ENCODE measurements at regions not wholly inside any gene's neighbourhood (a gene's known extent, or its start where the extent isn't known, plus 50 kb on each side); places are given as distances from the start of the nearest gene placed in this dataset.
A peak's percentile ranks its signal among the peaks of the same experiment; 100 is the strongest.

DNA sequence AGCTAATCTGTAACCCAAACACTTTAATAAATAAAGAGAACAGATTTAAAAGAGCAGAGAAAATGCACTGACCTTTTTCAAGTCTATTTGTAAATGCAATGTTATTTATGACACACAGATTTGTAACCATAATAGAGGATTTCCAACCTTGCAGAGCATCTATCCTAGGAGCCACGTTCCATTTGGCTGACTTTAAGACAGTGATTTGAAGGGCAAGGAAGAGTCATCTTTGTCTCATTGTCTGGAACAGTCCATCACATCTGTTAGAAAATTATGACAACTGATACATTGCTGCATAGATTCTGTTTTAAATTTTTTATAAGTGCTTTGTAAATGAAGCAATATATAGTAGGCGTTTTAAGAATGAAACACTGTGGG is 90.8 kb upstream of the L3MBTL4 start:
- no peaks in the 10 kb centered on the region for H3K27me3 ChIP-seq
- H3K4me1 ChIP-seq: no peaks in the 10 kb centered on the region
- H3K36me3 ChIP-seq: no peaks in the 10 kb centered on the region
- TF ChIP-seq, protein P1, sequence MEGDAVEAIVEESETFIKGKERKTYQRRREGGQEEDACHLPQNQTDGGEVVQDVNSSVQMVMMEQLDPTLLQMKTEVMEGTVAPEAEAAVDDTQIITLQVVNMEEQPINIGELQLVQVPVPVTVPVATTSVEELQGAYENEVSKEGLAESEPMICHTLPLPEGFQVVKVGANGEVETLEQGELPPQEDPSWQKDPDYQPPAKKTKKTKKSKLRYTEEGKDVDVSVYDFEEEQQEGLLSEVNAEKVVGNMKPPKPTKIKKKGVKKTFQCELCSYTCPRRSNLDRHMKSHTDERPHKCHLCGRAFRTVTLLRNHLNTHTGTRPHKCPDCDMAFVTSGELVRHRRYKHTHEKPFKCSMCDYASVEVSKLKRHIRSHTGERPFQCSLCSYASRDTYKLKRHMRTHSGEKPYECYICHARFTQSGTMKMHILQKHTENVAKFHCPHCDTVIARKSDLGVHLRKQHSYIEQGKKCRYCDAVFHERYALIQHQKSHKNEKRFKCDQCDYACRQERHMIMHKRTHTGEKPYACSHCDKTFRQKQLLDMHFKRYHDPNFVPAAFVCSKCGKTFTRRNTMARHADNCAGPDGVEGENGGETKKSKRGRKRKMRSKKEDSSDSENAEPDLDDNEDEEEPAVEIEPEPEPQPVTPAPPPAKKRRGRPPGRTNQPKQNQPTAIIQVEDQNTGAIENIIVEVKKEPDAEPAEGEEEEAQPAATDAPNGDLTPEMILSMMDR (IDR thresholded peaks at IDR 0.05): no peak
- TF ChIP-seq POLR2A (IDR thresholded peaks at IDR 0.05): no peak
- H3K27ac ChIP-seq: no peak overlapping the region
- no peak overlapping the region for H3K4me3 ChIP-seq
- H3K9me3 ChIP-seq: no peaks in the 10 kb centered on the region
- DNase-seq: no peak

DNA sequence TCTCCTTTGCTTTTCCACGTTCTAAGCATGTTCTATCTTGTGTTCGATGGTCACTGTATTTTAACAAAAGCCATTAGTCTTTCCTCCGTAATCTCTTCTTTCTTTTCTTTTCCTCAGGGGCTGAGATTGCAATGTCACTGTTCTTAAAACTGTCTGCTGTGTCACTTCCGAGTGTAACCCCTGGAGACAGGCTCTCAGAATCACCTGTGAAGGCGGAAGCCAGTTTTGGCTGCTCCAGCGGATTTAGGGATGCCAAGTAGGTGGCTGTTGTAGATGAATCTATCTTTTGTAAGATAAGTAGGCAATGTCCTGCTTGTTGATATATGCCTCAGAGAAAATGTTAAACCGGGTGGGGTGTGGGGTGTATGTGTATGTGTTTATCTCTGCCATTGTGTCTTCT is 94.7 kb upstream of the L3MBTL4 start:
- Histone ChIP-seq H3K4me3 (no peak overlapping the region), H3K36me3 (no peaks in the 10 kb centered on the region), H3K27ac (no peak overlapping the region), H3K9me3 (no peaks in the 10 kb centered on the region), H3K4me1 (no peaks in the 10 kb centered on the region), H3K27me3 (no peaks in the 10 kb centered on the region)
- DNase-seq: no peak
- TF ChIP-seq, protein P1 (IDR thresholded peaks at IDR 0.05): no peak
- TF ChIP-seq POLR2A (IDR thresholded peaks at IDR 0.05): no peak

DNA sequence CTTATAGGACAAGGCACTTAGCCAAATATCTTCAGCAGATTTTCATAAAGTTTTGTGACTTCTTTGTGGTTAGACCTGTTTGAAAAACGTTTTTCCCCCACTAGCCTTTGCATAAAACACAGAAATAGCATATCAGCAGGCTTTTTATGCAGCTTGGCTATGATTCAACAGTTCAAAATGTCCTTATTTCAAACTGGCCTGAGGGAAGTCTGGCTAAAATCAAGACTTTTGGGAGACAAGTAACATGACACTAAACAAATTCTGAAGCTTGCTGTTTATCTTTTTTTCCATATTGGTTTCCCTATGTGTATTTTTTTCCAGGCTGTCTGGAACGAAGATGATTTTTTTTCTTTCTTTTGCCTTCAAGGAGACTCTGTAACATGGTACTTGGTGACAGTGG is 95.1 kb upstream of the L3MBTL4 start:
- no peaks in the 10 kb centered on the region for H3K27me3 ChIP-seq
- H3K9me3 ChIP-seq: no peaks in the 10 kb centered on the region
- H3K36me3 ChIP-seq: no peaks in the 10 kb centered on the region
- H3K4me1 ChIP-seq: no peaks in the 10 kb centered on the region
- no peak for DNase-seq
- H3K27ac ChIP-seq: no peak overlapping the region
- H3K4me3 ChIP-seq: no peak overlapping the region
- TF ChIP-seq, protein P1 (IDR thresholded peaks at IDR 0.05): no peak
- TF ChIP-seq POLR2A (IDR thresholded peaks at IDR 0.05): no peak

DNA sequence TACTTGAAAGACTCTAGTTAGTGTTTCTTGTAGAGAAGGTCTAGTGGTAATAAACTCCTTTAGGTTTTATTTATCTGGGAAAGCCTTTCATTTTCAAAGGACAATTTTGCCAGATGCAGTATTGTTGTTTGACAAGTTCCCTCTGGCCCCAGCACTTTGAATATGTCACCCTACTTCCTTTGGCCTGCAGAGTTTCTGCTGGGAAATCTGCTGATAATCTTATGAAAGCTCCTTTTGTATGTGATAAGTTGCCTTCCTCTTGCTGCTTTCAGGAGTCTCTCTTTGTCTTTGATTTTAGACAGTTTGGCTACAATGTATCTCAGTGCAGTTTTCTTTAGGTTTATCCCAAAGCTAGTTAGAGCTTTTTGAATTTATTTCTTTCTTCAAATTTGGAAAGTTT is 106.2 kb upstream of the L3MBTL4 start:
- no peak overlapping the region for H3K4me3 ChIP-seq
- TF ChIP-seq POLR2A (IDR thresholded peaks at IDR 0.05): no peak
- no peak overlapping the region for H3K27ac ChIP-seq
- H3K36me3 ChIP-seq: no peaks in the 10 kb centered on the region
- no peaks in the 10 kb centered on the region for H3K4me1 ChIP-seq
- no peaks in the 10 kb centered on the region for H3K9me3 ChIP-seq
- no peaks in the 10 kb centered on the region for H3K27me3 ChIP-seq
- DNase-seq: no peak

DNA sequence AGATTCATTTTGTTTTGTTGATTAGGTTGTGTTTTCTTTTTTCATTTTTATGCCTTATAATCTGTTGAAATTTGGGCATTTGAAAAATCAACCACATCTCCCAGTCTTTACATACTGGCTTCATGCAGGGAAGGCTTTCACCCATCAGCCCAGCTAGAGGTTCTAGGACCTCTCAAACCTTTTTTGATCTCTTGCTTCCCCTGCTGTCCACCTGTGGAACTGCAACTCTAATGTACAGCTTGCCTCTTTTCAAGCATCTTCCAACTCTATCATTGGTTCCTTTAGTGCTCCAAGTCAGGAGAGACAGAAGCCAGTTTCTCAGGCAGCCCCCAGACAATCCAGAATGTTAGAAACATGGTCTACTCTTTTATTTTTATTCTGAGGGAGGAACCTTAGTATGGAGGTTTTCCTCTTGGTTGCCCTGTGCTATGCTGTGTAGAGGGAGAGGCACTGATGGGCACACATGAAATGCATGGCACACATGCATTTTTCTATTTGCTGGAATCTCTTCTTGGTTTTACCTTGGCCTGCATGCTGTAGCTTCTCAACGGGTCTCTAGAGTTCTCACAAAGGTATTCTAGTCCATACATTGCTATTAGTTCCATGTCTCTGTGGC is 107.2 kb upstream of the L3MBTL4 start:
- Histone ChIP-seq H3K36me3 (no peaks in the 10 kb centered on the region), H3K4me1 (no peaks in the 10 kb centered on the region), H3K27ac (no peak overlapping the region), H3K9me3 (no peaks in the 10 kb centered on the region), H3K4me3 (no peak overlapping the region), H3K27me3 (no peaks in the 10 kb centered on the region)
- DNase-seq: peak in 1 of 3 donors; percentile 68
- TF ChIP-seq, protein P1 (IDR thresholded peaks at IDR 0.05): peak in 4 of 6 experiments; percentile 36 to 87 (median 78)
- no peak for TF ChIP-seq POLR2A (IDR thresholded peaks at IDR 0.05)

DNA sequence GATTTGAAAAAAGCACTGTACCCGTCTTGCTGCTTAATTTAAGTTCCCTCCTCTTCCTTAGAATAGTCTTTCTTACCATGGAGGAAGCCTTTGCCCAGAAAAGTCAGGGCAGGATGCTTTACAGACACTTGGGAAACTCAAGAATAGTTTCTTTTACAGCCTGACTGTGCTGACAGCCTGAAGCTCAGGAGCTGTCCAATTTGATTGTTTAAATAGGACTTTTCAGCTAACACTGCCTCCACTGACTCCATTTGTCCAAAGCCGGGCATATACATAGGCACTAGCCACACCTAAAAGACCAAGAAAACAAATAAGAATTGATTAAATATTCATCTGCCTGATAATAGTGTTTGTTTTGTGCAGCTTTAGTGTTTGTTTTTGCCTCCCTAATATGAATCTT is 110.9 kb upstream of the L3MBTL4 start:
- TF ChIP-seq, protein P1 (IDR thresholded peaks at IDR 0.05): no peak
- TF ChIP-seq POLR2A (IDR thresholded peaks at IDR 0.05): no peak
- no peak for DNase-seq
- H3K4me1 ChIP-seq: no peaks in the 10 kb centered on the region
- no peaks in the 10 kb centered on the region for H3K36me3 ChIP-seq
- no peaks in the 10 kb centered on the region for H3K9me3 ChIP-seq
- no peak overlapping the region for H3K4me3 ChIP-seq
- H3K27ac ChIP-seq: no peak overlapping the region
- no peaks in the 10 kb centered on the region for H3K27me3 ChIP-seq
